RKO (cell line): ENCODE measurements at regions not wholly inside any gene's neighbourhood (a gene's known extent, or its start where the extent isn't known, plus 50 kb on each side); places are given as distances from the start of the nearest gene placed in this dataset.
A peak's percentile ranks its signal among the peaks of the same experiment; 100 is the strongest.

ENCODE experiments used
- DNase-seq: peaks from one replicate; pipeline ENCODE4 v3.0.0-alpha.2; 2016; ENCODE audit warnings: low spot score

GRCh38 chr1:168455764-168456163 lies 88.0 kb downstream of the XCL2 start:
- DNase-seq = no peak

DNA sequence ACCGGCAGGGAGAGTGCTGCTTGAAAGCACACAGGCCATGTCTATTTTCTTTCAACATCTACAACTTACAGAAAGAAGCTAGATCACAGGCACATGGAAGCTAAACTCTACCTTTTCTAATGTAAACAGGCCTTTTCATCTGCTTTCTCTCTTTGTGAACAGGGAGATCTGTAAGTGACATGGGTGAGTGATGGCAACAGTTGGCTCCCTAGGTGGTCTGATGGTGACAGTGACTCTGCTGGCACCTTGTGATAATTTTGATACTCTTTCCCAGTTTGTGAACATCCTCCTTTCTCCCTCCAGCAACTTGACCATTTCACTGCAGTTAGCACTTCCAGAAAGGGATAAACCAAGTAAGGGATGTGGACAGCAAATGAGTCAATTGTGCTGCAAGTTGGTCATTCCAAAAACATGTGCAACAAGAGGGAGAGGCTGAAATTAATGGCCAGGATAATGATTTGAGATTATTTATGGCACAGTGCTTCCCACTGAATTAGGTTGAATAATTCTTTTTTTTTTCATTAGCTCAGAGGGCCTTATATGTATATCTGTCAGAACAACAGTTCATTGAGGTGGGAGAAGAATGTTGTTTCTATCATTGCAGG lies 89.5 kb downstream of the XCL2 start:
- DNase-seq = no peak

- DNase-seq = no peak
These were observed 90.7 kb downstream of the XCL2 start for GRCh38 chr1:168453056-168453455.

DNA sequence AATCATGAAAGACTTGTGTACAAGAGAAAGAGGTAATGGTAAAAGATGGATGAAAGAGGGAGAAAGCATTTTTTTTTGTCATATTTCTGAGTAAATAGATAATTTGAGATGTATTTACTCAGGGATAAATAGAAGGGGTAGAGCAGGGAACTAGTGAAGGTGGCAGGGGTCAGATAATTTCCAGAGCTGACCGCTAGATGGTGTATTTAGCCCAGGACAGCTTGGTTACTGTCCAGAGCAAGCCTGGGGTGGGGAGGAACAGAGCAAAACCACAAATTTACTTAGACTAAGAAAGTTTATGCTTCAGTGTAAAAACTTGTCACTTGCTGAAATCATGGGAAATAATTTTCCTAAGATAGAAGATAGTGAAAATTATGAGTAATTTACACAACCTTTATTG lies 91.5 kb downstream of the XCL2 start:
- no peak for DNase-seq

- DNase-seq = no peak
These were observed 95.9 kb downstream of the XCL2 start for GRCh38 chr1:168447871-168448270.

DNA sequence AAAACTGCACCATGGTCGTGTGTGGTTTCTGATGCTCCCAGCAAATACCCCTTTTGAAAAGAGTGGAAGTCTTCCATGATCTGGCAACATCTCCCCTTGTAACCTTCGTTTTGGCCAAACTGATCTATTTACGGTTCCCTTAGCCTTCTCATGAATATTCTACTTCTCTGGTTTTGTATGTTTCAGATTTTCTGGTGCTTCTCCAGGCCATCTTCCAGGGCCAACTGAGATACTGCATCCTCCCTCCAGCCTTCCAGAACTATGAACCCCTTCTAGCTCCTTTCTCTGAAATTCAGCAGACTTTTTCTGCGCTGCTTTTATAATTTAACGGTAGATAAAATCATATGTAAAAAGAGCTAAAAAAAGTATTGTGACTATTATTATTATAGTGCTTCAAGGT lies 97.7 kb downstream of the XCL2 start:
- DNase-seq = no peak

DNA sequence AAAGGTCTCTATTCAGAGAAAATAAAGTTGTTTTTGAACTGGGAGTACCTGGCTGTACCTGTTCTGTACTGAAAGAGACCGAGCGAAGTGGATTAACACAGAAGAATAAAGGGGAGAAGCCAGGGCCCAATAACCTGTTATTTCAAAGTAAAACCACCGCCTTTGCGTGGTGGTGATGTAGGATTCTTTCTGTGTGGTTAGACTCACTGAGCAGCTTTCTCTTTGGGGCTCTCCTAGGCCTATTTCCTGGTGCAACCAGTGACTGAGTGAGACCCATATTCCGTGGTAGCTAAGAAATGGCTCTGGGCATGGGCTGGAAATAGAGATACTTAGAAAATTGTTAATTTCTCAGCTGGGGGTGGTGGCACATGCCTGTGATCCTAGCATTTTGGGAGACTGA lies 99.9 kb downstream of the XCL2 start:
- no peak for DNase-seq

DNA sequence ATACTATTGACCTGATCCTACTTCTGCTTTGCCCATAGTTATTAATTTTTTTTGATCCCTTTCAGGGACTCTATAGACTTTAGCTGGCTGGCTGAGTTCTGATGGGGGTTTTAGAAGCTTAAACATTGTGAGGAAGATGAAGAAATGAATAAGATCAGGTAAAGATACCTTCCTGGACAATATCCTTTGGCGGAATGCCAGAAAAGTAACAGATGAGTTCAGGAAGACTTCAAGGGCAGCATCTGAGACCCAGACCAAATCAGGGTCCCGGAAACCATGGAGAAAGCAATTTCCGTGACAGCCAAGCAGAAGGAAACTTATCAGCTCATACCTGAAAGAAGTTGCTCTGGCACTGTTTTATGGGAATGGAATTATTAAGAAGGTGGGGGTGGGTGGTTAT lies 100.4 kb downstream of the XCL2 start:
- no peak for DNase-seq

DNA sequence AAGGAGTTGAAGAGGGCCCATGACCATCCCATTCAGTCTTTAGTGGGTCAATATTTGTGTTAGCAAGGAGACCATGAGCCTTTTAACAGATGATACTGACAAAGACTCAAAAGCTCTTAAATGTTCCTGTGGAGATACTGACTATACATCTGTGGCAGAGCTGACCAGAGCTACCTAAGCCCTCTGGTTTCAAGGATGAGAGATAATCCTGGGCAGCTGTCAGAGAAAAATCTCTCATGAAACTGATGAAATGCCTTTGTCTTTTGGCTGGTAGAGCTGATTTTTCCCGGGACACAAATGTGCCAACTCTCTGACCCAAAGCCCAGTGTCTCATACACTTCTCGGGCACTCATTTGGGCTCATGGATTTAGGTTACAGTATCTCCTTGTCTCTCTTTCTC lies 100.9 kb downstream of the XCL2 start:
- no peak for DNase-seq

GRCh38 chr1:168441745-168442144 lies 102.1 kb downstream of the XCL2 start:
- DNase-seq = no peak

DNA sequence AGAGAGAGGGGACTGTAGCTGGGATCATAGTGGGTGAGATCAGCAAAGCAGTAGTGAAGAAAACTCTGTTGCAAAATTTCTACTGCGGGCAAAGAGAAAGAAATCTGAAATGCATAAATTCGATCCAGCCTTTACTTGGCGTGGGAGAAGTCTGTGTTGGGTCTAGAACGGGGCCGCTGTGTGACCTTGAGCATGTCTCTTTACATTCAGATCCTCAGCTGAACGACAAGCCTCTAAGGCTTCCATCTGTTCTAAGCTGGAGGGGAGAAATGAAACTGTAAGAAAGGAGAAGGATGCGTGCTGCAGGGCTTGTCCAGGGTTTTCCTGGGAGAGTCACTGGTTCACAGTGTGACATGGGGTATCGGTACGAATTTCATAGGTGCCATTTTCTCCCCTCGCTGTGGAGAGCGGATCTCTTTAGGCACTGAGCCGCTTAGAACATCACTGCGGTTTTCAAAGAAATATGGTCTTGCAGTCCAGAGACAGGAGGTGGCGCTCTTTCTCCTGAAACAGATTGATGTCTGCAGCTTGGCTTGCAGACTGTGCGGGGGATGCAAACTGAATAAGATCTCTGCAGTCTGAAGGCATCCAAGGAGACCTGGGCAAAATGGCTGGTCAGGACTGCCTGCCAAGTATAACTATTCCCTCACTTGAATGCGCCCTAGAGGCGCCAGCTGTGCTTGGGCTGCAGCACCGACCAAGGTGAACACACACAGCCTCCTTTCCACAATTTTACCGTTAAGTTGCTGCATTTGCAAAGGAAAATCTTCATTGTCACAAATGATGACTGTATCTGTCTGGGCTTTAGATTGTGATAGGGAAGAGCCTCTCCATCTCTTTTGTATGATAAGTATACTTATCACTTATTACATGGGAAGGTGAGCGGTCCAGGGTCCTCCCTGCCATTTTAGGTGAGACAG lies 104.1 kb downstream of the XCL2 start:
- DNase-seq = peak; percentile 81

DNA sequence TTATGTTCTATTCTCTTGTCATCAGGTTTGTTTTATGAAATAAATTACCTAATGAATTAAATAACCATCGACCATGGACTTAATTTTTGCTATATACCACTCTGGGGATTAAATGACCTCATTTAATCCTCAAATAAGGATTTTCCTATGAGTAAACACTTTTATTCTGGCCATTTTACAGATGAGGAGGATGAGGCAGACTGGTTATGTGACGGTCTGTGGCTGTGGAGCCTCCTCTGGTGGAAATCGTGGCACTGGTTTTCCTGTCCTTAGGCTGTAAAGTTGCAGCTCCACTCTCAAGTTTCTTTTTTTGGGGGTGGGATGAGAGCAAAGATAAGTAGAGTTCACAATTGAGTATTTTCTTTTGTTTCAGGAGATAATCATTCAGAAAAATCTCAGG lies 105.2 kb downstream of the XCL2 start:
- DNase-seq = no peak

- no peak for DNase-seq
These were observed 106.0 kb downstream of the XCL2 start for GRCh38 chr1:168437821-168438220.

DNA sequence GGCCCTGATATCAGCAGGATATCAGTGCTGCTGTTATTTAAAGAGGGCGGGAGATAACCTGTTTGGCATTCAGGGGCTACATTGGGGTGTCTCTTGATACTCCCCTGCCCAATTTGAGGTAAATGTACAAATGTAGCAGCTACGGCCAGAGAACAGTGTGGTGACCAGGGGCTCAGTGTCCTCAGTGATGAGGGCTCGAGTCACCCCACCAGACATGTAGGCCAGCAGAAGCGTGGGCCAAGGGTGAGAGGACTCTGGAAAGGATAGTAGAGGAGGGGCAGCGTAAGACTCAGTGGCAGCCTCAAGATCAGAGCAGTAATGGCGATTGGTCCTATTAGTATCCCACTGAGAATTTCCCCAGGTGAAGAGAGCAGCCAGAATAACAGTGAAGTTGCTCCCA lies 108.4 kb downstream of the XCL2 start:
- no peak for DNase-seq

DNA sequence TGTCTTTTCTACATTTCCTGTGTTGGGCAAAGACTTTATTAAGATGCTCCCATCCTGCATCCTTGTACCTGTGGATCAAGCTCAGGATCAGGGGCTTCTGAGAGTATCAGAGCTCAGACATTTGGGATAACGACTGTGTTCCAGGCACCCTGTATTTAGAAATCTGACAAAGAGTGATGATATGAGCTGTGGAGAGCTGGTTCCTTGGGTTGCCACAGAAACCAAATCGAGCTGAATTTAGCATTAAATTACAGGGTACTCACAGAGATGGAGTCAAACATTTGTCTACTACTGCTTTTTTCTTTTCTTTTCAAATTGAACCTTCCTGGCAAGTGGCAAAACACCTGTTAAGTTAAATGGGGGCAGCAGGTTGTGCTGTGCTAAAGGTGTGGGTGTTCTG lies 110.6 kb downstream of the XCL2 start:
- no peak for DNase-seq

GRCh38 chr1:168431882-168432281 lies 111.9 kb downstream of the XCL2 start:
- DNase-seq = no peak

GRCh38 chr1:168430321-168430720 lies 113.5 kb downstream of the XCL2 start:
- no peak for DNase-seq

DNA sequence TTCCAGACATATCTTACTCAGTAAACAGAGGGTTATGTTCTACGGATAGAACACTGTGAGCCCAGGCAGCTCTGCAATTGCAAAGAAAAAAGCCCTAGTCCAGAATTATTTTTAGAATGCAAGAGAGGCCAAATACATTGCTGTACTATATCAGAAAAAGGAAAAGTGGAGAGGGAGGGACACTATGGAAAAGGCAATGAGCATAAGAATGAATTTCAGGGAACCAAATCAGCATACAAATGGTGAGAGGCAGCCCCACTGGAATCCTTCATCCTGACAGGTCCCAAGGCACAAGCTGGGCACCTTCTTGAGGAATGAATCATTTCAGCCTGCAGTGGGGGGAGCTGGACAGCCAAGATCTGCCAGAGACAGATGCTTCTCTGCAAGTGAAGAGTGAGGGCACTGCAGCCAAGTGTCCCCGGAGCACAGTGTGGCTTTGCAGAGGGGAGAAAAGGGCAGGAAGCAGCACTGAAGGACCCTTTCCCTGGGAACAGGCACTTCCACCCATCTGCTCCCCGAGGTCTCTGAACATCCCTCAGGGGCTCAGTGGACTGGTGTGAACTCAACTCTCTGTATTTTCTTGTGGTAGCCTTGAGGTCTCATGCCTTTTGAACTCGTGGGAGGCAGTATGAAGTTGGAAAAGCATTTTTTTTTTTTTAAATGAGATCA lies 115.6 kb downstream of the XCL2 start:
- DNase-seq = no peak

- no peak for DNase-seq
These were observed 116.7 kb downstream of the XCL2 start for GRCh38 chr1:168427051-168427450.

- no peak for DNase-seq
These were observed 119.5 kb downstream of the XCL2 start for GRCh38 chr1:168424281-168424680.

DNA sequence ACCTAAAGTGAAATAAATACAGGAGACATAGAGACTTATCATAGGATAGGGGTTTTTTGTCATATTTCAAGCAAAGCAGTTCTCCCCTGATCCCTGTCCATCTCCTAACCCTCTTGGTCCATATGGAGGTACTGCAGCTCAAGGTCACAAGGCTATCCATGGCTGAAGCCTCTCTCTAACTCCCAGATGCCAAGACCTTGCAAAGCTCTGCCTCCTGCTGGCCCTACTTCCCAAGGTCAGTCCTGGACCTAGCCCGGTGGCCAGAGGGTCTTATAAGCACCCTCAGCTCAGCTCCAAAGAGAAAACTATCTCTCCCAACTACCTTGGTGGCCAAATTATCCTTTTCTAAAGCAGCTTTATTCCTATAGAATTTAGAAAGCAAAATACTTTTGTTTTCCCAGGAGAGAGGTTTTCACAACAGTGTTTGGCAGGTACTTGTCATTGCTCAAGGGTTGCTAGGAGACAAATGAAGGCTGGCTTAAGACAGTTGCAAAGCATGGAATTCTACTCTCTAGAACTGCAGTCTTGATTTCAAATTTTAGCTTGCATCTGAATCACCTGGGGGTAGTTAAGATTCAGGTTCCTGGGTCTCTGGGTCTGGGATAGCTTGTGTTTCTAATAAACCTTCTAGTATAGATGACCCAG lies 121.5 kb downstream of the XCL2 start:
- no peak for DNase-seq

- no peak for DNase-seq
These were observed 122.3 kb downstream of the XCL2 start for GRCh38 chr1:168421399-168422004.
